CD14-positive monocyte (primary cell): ENCODE measurements at regions not wholly inside any gene's neighbourhood (a gene's known extent, or its start where the extent isn't known, plus 50 kb on each side); places are given as distances from the start of the nearest gene placed in this dataset.

Source experiments
- DNase-seq, 3 donors: peaks; one replicate each; pipeline ENCODE4 v3.0.0-alpha.2; 2011 to 2022
- H2AFZ ChIP-seq: 2 replicates; pipeline ENCODE4 v1.6.0; 2012; ENCODE audit warnings: mild to moderate bottlenecking, low read depth, low read length, inconsistent platforms; ENCODE audit not compliant: insufficient read depth, poor library complexity, severe bottlenecking
- H3K27ac ChIP-seq, 2 donors: 1 replicate in 1 of 2; 2 replicates in 1 of 2; pipeline ENCODE4 v1.5.1; 2012 to 2013; ENCODE audit warnings: low read length in 2 of 2, control low read depth in 1 of 2, inconsistent platforms in 1 of 2, low read depth in 1 of 2, mild to moderate bottlenecking in 1 of 2
- H3K27me3 ChIP-seq, 2 donors: one replicate each; pipeline versions ENCODE4 v1.6.0 to v1.6.1; 2011 to 2013; ENCODE audit warnings: low read length in 2 of 2; ENCODE audit not compliant: control insufficient read depth in 2 of 2, insufficient read depth in 2 of 2
- H3K36me3 ChIP-seq, 2 donors: replicated peaks in 1 of 2; 1 replicate in 1 of 2; 2 replicates in 1 of 2; pipeline versions ENCODE4 v1.5.1 to v1.6.1; 2012 to 2013; ENCODE audit warnings: low read length in 2 of 2, control low read depth in 1 of 2, inconsistent platforms in 1 of 2, mild to moderate bottlenecking in 1 of 2; ENCODE audit not compliant: insufficient read depth in 2 of 2, control insufficient read depth in 1 of 2
- H3K4me1 ChIP-seq, 2 donors: 1 replicate in 1 of 2; 2 replicates in 1 of 2; pipeline versions ENCODE4 v1.5.1 to v1.6.1; 2012 to 2013; ENCODE audit warnings: low read length in 2 of 2, control low read depth in 1 of 2, inconsistent platforms in 1 of 2, mild to moderate bottlenecking in 1 of 2, moderate library complexity in 1 of 2; ENCODE audit not compliant: insufficient read depth in 2 of 2, control insufficient read depth in 1 of 2
- H3K4me2 ChIP-seq: replicated peaks from 2 replicates; pipeline ENCODE3; 2012; ENCODE audit warnings: low read length, moderate library complexity, mild to moderate bottlenecking; ENCODE audit not compliant: poor library complexity, severe bottlenecking; ENCODE audit errors: extremely low read depth
- H3K4me3 ChIP-seq, 3 experiments: fragments of 200-600 bp in 1 of 3; sonication (generic) in 1 of 3; replicated peaks in 1 of 3; 1 replicate in 2 of 3; 2 replicates in 1 of 3; pipeline ENCODE4 v1.5.1; 2011 to 2013; ENCODE audit warnings: low read length in 3 of 3, mild to moderate bottlenecking in 3 of 3, control low read depth in 2 of 3, low read depth in 2 of 3, inconsistent platforms in 1 of 3, moderate library complexity in 1 of 3
- H3K79me2 ChIP-seq: 2 replicates; pipeline ENCODE4 v1.6.0; 2012; ENCODE audit warnings: mild to moderate bottlenecking, control low read depth, inconsistent platforms, low read length, moderate library complexity; ENCODE audit not compliant: insufficient read depth
- H3K9ac ChIP-seq: 2 replicates; pipeline ENCODE4 v1.6.0; 2017; ENCODE audit warnings: low read length, mild to moderate bottlenecking; ENCODE audit not compliant: insufficient read depth, poor library complexity, severe bottlenecking
- H3K9me3 ChIP-seq, 2 donors: replicated peaks in 1 of 2; 1 replicate in 1 of 2; 2 replicates in 1 of 2; pipeline versions ENCODE4 v1.5.1 to v1.6.1; 2012 to 2013; ENCODE audit warnings: low read length in 2 of 2, control low read depth in 1 of 2; ENCODE audit not compliant: control insufficient read depth in 1 of 2, insufficient read depth in 1 of 2
- H4K20me1 ChIP-seq: 2 replicates; pipeline ENCODE4 v1.6.0; 2012; ENCODE audit warnings: mild to moderate bottlenecking, low read length, control low read depth, moderate library complexity; ENCODE audit not compliant: insufficient read depth
- H3K27ac Mint-ChIP-seq, 7 donors: one replicate each; pipeline ENCODE4 v1.8.0; 2020; ENCODE audit warnings: mild to moderate bottlenecking in 7 of 7, mixed read lengths in 7 of 7, moderate library complexity in 6 of 7, inconsistent platforms in 2 of 7
- H3K27me3 Mint-ChIP-seq, 3 donors: one replicate each; pipeline ENCODE4 v1.8.0; 2021 to 2022; ENCODE audit warnings: low read depth in 3 of 3, mild to moderate bottlenecking in 3 of 3, mixed read lengths in 3 of 3, moderate library complexity in 3 of 3, inconsistent platforms in 1 of 3
- H3K36me3 Mint-ChIP-seq, 2 donors: one replicate each; pipeline ENCODE4 v1.8.0; 2020; ENCODE audit warnings: mixed read lengths in 2 of 2, inconsistent platforms in 1 of 2, mild to moderate bottlenecking in 1 of 2
- H3K4me1 Mint-ChIP-seq: one replicate; pipeline ENCODE4 v1.8.0; 2020; ENCODE audit warnings: mild to moderate bottlenecking, mixed read lengths
- H3K4me3 Mint-ChIP-seq, 2 donors: one replicate each; pipeline ENCODE4 v1.8.0; 2020; ENCODE audit warnings: mild to moderate bottlenecking in 2 of 2, mixed read lengths in 2 of 2, moderate library complexity in 1 of 2
- H3K9me3 Mint-ChIP-seq, 7 donors: one replicate each; pipeline ENCODE4 v1.8.0; 2020 to 2022; ENCODE audit warnings: mixed read lengths in 7 of 7, mild to moderate bottlenecking in 6 of 7, moderate library complexity in 6 of 7, inconsistent platforms in 2 of 7
- CTCF ChIP-seq: fragments of 200-600 bp; IDR thresholded peaks from one replicate; pipeline ENCODE4 v1.8.0; 2022; ENCODE audit warnings: antibody characterized with exemption, mild to moderate bottlenecking
- WGBS: methylation state at CpG from one replicate; pipeline ENCODE4 v1.1.5; 2013; ENCODE audit warnings: missing lambda C conversion rate; ENCODE audit not compliant: insufficient coverage; 5-methylcytosine and 5-hydroxymethylcytosine counted together
- intact Hi-C, 2 donors: fragments of 100-400 bp; cut with micrococcal nuclease; formaldehyde crosslinking; loops; one replicate each; pipeline versions ENCODE4 v1.15.0 to v1.15.1; 2023

DNA sequence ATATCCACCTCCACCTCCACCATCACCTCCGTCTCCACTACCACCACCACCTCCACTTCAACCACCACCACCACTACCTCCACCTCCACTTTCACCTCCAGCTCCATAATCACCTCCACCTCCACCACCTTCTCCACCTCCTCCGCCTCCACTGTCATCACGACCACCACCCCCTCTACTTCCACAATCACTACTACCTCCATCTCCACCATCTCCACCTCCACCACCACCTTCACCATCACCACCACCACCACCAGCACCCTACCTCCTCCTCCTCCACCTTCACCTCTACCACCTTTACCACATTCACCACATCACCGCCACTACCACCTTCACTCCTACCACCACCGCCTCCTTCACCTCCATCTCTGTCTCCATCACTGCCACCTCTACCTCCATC, 435.7 kb downstream of the MCTP2 start:
- Histone ChIP-seq H3K79me2 (no peaks in the 10 kb centered on the region), H3K4me1 (no peaks in the 10 kb centered on the region), H3K4me2 (no peak overlapping the region), H3K27me3 (peaks cover 0 to 2% of the 10 kb centered on the region in 2 donors), H2AFZ (no peak overlapping the region), H3K4me3 (no peak overlapping the region), H3K36me3 (no peaks in the 10 kb centered on the region), H3K27ac (no peak overlapping the region), H3K9me3 (no peaks in the 10 kb centered on the region), H3K9ac (no peak overlapping the region), H4K20me1 (no peaks in the 10 kb centered on the region)
- peaks cover 3 to 23% (median 9%) of the 10 kb centered on the region in 3 donors for H3K27me3 Mint-ChIP-seq
- H3K9me3 Mint-ChIP-seq, result peaks cover 0 to 1% (median 0%) of the 10 kb centered on the region in 7 donors
- no peak for DNase-seq
- no peaks in the 10 kb centered on the region for H3K36me3 Mint-ChIP-seq
- peak overlapping the region in 1 of 2 donors; percentile 8 for H3K4me3 Mint-ChIP-seq
- H3K4me1 Mint-ChIP-seq, result no peaks in the 10 kb centered on the region
- TF ChIP-seq CTCF, result no peak
- 92% methylated on average over 5 of the region's 5 CpGs for WGBS
- intact Hi-C loops, result no loop called here
- no peak overlapping the region for H3K27ac Mint-ChIP-seq

- intact Hi-C loops, result no loop called here
- H3K36me3 Mint-ChIP-seq, result no peaks in the 10 kb centered on the region
- H3K4me1 Mint-ChIP-seq, result no peaks in the 10 kb centered on the region
- Histone ChIP-seq H3K9me3 (no peaks in the 10 kb centered on the region), H3K27ac (no peak overlapping the region), H3K4me2 (no peak overlapping the region), H3K4me3 (no peak overlapping the region), H3K9ac (no peak overlapping the region), H3K79me2 (no peaks in the 10 kb centered on the region), H3K27me3 (peaks cover 0 to 3% of the 10 kb centered on the region in 2 donors), H4K20me1 (no peaks in the 10 kb centered on the region), H2AFZ (no peak overlapping the region), H3K4me1 (no peaks in the 10 kb centered on the region), H3K36me3 (no peaks in the 10 kb centered on the region)
- no peak overlapping the region for H3K27ac Mint-ChIP-seq
- H3K27me3 Mint-ChIP-seq, result peaks cover 3 to 17% (median 6%) of the 10 kb centered on the region in 3 donors
- no CpG with 5 or more reads among the region's 3 CpGs for WGBS
- peak; percentile 44 for TF ChIP-seq CTCF
- DNase-seq, result no peak
- H3K9me3 Mint-ChIP-seq, result no peaks in the 10 kb centered on the region
- no peak overlapping the region for H3K4me3 Mint-ChIP-seq
Observed at GRCh38 chr15:94670438-94671034, 439.2 kb downstream of the MCTP2 start.
